Tibial artery (tissue), 4 donors: ENCODE measurements at regions not wholly inside any gene's neighbourhood (a gene's known extent, or its start where the extent isn't known, plus 50 kb on each side); places are given as distances from the start of the nearest gene placed in this dataset.
"Not testable (repeated sequence)": the region's sequence is repeated elsewhere in the genome, so short reads cannot be mapped to it uniquely, and the experiment has no call there.

ENCODE experiments used
- DNase-seq, 2 donors: peaks; one replicate each; pipeline ENCODE4 v3.0.0-alpha.2; 2019
- H3K27ac ChIP-seq, 2 donors: fragments of 200-600 bp; sonication (generic) in 1 of 2; 1 replicate in 1 of 2; 2 replicates in 1 of 2; pipeline ENCODE4 v1.5.1; 2018 to 2019; ENCODE audit warnings: mild to moderate bottlenecking in 1 of 2
- H3K27me3 ChIP-seq, 2 donors: fragments of 200-600 bp; sonication (generic) in 1 of 2; one replicate each; pipeline versions ENCODE4 v1.5.1 to v1.6.0; 2016 to 2019
- H3K36me3 ChIP-seq, 3 donors: fragments of 200-600 bp; sonication (generic) in 2 of 3; one replicate each; pipeline ENCODE4 v1.5.1; 2016 to 2019; ENCODE audit warnings: mild to moderate bottlenecking in 2 of 3
- H3K4me1 ChIP-seq, 4 donors: fragments of 200-600 bp; sonication (generic) in 2 of 4; 1 replicate in 3 of 4; 2 replicates in 1 of 4; pipeline ENCODE4 v1.5.1; 2016 to 2019
- H3K4me3 ChIP-seq, 2 donors: fragments of 200-600 bp; sonication (generic) in 1 of 2; 1 replicate in 1 of 2; 2 replicates in 1 of 2; pipeline ENCODE4 v1.5.1; 2018 to 2019; ENCODE audit warnings: mild to moderate bottlenecking in 2 of 2
- H3K9me3 ChIP-seq, 3 donors: fragments of 200-600 bp; sonication (generic) in 1 of 3; one replicate each; pipeline ENCODE4 v1.5.1; 2016 to 2019
- intact Hi-C: fragments of 100-400 bp; cut with DNase I; formaldehyde crosslinking; loops from one replicate; pipeline ENCODE4 v1.15.0; 2023; ENCODE audit warnings: low total_unique reads
- TF ChIP-seq, protein P1 (sequence below), 2 experiments: fragments of 200-600 bp in 1 of 2; fragments of 450-650 bp in 1 of 2; IDR thresholded peaks; one replicate each; pipeline ENCODE4 v1.5.1; 2017 to 2019; ENCODE audit warnings: antibody characterized with exemption in 2 of 2, mild to moderate bottlenecking in 1 of 2, moderate library complexity in 1 of 2

DNA sequence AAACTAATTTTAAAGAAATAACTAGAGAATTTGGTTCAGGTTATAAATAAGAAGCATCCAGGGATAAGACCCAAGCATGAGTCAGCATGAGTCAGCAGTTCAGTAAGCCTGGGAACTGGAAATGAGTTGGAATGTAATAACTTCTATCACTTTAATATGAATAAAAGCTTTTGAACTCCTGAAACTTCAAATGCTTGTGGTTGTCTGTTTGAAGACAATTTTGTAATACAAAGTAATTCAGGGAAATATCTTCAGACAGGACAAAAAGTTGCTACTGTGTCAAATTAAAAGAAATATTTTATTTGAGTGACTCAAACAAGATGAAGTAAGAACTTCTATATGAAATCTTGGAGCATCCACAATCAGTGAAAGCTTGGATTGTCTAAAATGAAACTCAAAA, 331.2 kb upstream of the DAB2 start:
- peaks cover 0 to 34% (median 5%) of the 10 kb centered on the region in 4 donors for H3K4me1 ChIP-seq
- H3K27ac ChIP-seq: no peak overlapping the region
- TF ChIP-seq, protein P1, sequence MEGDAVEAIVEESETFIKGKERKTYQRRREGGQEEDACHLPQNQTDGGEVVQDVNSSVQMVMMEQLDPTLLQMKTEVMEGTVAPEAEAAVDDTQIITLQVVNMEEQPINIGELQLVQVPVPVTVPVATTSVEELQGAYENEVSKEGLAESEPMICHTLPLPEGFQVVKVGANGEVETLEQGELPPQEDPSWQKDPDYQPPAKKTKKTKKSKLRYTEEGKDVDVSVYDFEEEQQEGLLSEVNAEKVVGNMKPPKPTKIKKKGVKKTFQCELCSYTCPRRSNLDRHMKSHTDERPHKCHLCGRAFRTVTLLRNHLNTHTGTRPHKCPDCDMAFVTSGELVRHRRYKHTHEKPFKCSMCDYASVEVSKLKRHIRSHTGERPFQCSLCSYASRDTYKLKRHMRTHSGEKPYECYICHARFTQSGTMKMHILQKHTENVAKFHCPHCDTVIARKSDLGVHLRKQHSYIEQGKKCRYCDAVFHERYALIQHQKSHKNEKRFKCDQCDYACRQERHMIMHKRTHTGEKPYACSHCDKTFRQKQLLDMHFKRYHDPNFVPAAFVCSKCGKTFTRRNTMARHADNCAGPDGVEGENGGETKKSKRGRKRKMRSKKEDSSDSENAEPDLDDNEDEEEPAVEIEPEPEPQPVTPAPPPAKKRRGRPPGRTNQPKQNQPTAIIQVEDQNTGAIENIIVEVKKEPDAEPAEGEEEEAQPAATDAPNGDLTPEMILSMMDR (IDR thresholded peaks at IDR 0.05): no peak
- H3K27me3 ChIP-seq: no peaks in the 10 kb centered on the region
- H3K9me3 ChIP-seq: no peaks in the 10 kb centered on the region
- no peak overlapping the region for H3K4me3 ChIP-seq
- no peak for DNase-seq
- H3K36me3 ChIP-seq: no peaks in the 10 kb centered on the region
- intact Hi-C loops: no loop called here

DNA sequence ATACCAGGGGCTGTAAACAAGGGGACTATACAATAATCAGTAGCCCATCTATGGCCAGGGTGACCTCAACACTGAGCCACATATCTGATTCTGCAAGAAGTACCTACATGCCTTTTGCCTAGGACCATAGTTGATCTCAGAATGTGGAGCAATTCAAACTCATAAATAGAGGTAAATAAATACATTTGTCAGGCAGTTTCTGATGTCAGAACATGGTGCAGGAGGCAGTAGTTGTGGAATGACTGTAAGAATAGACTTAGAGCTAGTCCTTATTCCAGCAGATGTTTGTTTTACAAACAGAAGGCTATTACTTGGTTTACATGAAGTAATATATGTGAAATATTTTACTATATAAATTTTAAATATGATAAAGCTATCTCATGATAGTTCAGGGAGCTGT, 330.7 kb upstream of the DAB2 start:
- Histone ChIP-seq H3K9me3 (no peaks in the 10 kb centered on the region), H3K4me3 (no peak overlapping the region), H3K36me3 (no peaks in the 10 kb centered on the region), H3K27ac (no peak overlapping the region), H3K27me3 (no peaks in the 10 kb centered on the region), H3K4me1 (peaks cover 0 to 29% (median 4%) of the 10 kb centered on the region in 4 donors)
- TF ChIP-seq, protein P1 (IDR thresholded peaks at IDR 0.05): no peak
- intact Hi-C loops: no loop called here
- no peak for DNase-seq

DNA sequence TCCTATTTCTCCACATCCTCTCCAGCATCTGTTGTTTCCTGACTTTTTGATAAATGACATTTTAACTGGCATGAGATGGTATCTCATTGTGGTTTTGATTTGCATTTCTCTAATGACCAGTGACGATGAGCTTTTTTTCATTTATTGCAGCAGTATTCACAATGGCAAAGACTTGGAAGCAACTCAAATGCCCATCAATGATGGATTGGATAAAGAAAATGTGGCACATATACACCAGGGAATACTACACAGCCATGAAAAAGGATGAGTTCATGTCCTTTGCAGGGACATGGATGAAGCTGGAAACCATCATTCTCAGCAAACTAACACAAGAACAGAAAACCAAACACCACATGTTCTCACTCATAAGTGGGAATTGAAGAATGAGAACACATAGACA, 329.0 kb upstream of the DAB2 start:
- DNase-seq, H3K4me3 ChIP-seq, H3K27me3 ChIP-seq, H3K9me3 ChIP-seq, H3K27ac ChIP-seq, H3K36me3 ChIP-seq, intact Hi-C loops: not testable (repeated sequence)
- H3K4me1 ChIP-seq: peaks cover 0 to 13% (median 0%) of the 10 kb centered on the region in 4 donors

DNA sequence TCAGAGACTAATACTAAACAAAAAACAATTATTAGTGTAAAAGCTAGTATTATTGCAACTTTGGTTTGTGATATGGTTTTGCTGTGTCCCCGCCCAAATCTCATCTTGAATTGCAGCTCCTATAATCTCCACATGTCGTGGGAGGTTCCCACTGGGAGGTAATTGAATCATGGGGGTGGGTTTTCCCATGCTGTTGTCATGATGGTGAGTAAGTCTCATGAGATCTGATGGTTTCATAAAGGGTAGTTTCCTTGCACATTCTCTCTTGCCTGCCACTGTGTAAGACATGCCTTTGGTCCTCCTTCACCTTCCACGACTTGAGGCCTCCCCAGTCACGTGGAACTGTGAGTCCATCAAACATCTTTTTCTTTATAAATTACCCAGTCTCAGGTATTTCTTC, 325.9 kb upstream of the DAB2 start:
- Histone ChIP-seq H3K27me3 (no peaks in the 10 kb centered on the region), H3K9me3 (no peaks in the 10 kb centered on the region), H3K4me1 (peaks cover 0 to 3% (median 0%) of the 10 kb centered on the region in 4 donors), H3K4me3 (no peak overlapping the region), H3K36me3 (no peaks in the 10 kb centered on the region), H3K27ac (no peak overlapping the region)
- intact Hi-C loops: no loop called here
- TF ChIP-seq, protein P1 (IDR thresholded peaks at IDR 0.05): no peak
- no peak for DNase-seq

DNA sequence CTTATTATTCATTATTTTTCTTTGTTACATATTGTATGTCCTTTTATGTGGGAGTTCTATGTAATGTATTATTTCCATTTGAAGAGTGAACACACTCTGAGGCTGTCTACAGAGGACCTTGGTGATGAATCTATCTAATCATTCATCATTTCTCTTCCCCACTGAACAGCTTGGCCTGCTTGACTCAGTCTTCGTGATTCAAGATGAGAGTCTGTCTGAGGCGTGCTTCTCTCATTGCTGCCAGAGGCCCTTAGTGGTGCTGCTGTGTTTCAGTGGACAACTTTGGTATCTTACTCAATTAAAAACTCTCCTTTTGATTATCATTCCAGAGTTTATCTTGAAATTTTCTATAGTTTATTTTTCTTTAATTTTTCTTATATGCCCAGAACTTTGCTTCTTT, 318.1 kb upstream of the DAB2 start:
- intact Hi-C loops: no loop called here
- DNase-seq: no peak

DNA sequence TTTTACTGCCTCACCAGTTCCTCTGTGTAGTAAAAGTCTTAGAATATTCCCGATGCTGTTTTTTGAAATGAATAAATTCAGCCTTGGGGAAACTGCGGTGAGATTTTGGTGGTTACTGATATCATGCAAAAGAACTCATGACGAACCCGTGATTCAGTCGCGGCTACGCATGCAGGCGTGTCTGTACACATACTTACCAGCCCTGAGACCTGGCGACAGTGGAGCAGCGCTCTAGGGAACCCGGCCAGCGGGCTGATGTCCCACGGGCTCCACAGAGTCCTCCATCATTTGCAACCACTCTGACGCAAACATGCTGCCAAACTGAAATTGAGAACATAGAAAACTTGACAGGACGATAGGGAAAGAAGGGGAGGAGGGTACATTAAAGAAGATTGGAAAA, 315.6 kb upstream of the DAB2 start:
- Histone ChIP-seq H3K27me3 (no peaks in the 10 kb centered on the region), H3K36me3 (no peaks in the 10 kb centered on the region), H3K4me3 (no peak overlapping the region), H3K4me1 (no peaks in the 10 kb centered on the region), H3K27ac (no peak overlapping the region), H3K9me3 (no peaks in the 10 kb centered on the region)
- no peak for DNase-seq
- TF ChIP-seq, protein P1 (IDR thresholded peaks at IDR 0.05): no peak
- intact Hi-C loops: no loop called here

More for the DNA sequence above, 318.1 kb upstream of the DAB2 start:
- Histone ChIP-seq H3K4me1 (no peaks in the 10 kb centered on the region), H3K36me3 (no peaks in the 10 kb centered on the region), H3K27me3 (no peaks in the 10 kb centered on the region), H3K9me3 (no peaks in the 10 kb centered on the region), H3K4me3 (no peak overlapping the region), H3K27ac (no peak overlapping the region)
- TF ChIP-seq, protein P1 (IDR thresholded peaks at IDR 0.05): no peak
